Left cardiac atrium (tissue), 4 donors: ENCODE measurements at regions not wholly inside any gene's neighbourhood (a gene's known extent, or its start where the extent isn't known, plus 50 kb on each side); places are given as distances from the start of the nearest gene placed in this dataset.
A peak's percentile ranks its signal among the peaks of the same experiment; 100 is the strongest.
"Not testable (repeated sequence)": the region's sequence is repeated elsewhere in the genome, so short reads cannot be mapped to it uniquely, and the experiment has no call there.

ENCODE experiments used
- ATAC-seq, 2 donors: fragments of 200-7000 bp; cut with Tn5 transposase; one replicate each; pipeline ENCODE4 v1.9.1; 2020; ENCODE audit warnings: mild to moderate bottlenecking in 2 of 2, moderate library complexity in 2 of 2
- DNase-seq: peaks from one replicate; pipeline ENCODE4 v3.0.0-alpha.2; 2020
- intact Hi-C, 2 donors: fragments of 100-400 bp; cut with DNase I; formaldehyde crosslinking; loops; one replicate each; pipeline versions ENCODE4 v1.14.1 to v1.15.1; 2022 to 2023
- donor health status: DM: no; HTN: yes; CAD: no.
- donor health status: DM: no; HTN: yes; CAD: no; lungs with severe emphysema.
- donor health status: DM: yes; HTN: yes; CAD: no.
- donor health status: Dilated cardiomyopathy.

DNA sequence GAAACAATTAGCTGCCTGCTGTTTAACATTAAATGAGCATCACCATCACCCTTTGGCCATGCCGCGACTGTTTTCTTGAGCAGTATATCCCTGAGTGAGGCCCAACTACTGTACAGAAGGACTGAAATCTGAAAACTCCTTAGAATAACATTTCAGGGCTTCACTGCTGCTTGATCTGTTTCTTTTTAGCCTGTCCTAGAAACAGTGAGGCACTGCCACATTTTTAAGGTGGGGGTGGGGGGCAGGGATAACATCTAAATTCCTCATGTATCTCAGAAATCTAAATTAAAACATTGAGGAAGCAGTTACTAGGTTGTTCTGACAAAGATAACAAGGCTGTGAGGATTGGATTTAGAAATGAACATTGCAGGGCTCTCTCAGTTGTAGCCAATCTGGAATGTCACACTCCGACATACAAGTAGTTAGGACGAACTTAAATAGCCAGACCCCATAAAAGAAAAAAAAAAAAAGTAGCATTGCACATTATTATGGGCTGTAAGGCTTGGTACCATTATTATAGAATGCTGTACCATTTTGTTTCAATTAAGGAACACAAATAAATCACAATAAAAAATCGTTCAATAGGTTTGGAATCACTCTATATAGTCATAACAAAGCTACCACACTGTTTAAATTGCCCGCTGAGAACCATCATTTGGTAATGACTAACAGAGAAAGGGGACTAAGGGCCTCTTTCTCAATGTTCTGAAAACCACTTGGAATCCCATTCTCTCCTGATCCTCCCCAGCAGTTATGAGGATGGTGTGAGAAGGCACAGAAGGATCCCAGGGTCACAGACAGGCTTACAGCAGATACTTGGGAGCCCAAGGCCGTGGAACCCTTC, 256.1 kb downstream of the INHBA start:
- intact Hi-C loops, result no loop called here
- no peak for ATAC-seq
- no peak for DNase-seq

DNA sequence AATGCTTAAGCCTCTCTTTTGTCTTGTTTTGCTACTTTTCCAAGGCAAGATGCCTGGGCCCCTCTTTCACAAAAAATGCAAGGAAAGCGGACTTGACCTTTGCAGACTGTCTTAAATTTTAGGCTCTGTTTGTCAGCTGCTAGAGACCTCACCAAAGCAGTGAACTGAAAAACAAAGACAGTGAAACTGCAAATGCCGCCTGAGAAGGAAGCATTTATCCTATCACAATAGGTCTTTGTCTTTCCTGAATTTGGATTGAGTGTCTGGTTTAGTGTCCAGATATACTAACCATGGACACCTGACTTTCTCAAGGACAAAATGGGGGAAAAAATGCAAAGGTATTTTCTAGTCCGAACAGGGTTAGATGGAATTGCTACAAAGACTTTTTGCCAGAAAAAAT, 256.9 kb downstream of the INHBA start:
- intact Hi-C loops, result no loop called here
- ATAC-seq, result no peak
- DNase-seq, result no peak

DNA sequence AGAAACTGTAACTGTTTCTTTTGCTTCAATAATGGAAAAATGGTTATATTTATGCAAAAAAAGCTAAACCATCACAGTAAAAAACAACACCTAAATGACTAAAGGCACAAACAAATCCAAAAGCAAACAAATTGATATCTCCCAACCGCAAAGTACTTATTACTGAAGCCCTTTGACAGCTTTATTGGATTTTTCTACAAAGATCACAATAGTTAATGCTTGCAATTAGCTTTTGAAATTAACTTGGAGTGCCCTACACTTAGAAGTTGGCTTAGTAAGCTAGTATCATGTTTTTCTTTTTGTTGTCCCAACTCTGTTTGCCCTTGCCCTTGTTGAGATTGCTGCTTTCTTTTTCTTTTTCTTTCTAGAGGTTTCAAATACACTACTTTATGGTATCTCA, 257.5 kb downstream of the INHBA start:
- DNase-seq (no peak), ATAC-seq (no peak)
- intact Hi-C loops, result no loop called here

DNA sequence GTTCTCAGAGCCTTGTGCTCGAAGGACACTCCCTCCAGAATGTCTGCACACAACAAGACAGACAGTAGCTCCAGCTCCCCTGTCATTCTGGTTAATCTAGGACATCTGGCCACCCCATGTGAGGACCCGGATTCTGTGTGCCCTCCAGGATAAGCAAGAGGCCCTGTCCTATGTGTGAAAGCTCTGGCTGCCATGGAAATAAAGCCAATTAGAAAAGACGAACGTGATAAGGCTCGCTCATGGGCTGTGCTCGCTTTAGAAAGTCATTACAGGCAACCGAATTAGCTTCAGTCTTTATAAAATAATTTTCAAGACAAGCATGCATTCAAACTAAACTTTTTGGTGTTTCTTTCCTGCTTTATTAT, 263.4 kb downstream of the INHBA start:
- intact Hi-C loops, result no loop called here
- DNase-seq (no peak), ATAC-seq (no peak)

DNA sequence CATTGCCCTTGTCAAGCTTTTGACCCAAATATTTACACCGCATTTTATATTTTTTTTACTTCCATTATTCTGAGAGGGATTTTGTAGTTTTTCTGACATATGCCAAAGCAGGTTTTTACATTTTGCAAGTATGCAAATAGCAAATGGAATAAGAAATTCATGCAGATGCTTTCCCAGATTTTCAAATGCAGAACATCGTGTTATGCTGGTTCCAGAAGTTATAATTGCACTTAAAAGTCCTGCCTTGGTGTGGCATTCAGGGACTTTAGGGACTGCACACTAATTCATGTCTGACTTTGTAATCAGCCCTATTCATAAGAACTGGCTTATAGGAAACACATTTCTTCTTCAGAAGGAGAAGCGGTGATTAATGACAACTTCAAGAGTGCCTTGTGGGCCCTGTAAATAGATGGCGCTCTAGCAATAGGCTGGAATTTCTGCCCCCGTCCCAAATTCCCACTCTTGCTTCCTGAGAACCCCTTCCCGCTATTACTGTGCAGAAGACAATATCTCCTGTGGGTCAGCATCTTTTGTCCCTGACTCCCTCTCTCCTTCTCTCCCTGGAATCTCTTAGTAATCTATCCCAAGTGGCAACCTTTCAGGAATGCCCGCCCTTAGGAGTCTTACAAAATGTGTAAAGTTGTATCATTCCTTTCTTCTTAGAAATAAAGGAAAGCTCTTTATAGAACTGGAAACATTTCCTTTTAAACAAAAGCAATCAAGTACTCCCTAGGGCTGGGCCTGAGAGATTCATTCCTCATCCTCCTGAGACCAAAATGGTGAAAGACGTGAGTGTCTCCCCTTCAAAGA, 264.0 kb downstream of the INHBA start:
- no peak for ATAC-seq
- DNase-seq, result no peak

DNA sequence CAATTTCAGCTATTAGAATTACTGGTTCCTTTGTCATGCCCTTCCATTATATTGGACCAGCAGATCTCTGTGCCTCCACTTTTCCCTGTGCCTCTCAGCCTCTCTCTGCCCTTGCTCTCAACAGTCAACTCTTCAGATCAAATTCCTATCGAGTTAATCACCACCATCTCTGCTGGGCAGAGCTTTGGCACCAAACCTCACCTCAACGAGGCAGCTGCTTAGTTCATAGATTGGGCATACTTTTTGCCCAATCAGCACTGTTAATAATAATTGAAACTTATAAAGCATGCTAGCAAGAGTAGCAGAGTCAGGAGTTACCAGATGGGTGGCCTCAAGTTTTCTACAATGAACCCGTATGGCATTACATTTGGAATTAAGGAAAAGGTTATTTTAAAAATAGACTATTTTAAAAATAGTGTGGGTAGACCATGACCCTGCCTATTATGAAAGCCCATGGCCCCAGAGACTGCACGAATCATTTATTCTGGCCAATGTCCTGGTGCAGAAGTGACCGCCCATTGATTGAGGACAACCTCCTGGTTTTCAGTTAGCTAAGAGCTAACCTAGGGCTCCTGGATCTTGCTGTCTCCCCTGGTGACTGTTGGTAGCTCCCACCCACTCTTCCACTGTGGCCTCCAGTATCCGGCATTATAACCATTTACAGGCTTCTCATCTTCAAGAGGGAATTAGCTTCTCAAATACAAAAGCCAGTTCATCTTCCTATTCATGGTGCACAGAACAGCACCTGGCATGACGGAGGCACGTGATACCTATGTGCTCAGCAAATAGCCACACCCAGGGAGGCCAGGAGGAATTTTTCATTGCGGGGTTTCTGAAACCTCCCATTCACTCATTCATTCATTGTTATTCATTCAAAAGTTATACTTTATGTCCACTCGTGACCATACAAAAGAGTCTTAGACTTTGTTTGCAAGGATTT, 265.4 kb downstream of the INHBA start:
- no peak for DNase-seq
- intact Hi-C loops, result no loop called here
- ATAC-seq, result peak in 1 of 2 donors; percentile 83

More for the DNA sequence above, 264.0 kb downstream of the INHBA start:
- intact Hi-C loops, result no loop called here

DNA sequence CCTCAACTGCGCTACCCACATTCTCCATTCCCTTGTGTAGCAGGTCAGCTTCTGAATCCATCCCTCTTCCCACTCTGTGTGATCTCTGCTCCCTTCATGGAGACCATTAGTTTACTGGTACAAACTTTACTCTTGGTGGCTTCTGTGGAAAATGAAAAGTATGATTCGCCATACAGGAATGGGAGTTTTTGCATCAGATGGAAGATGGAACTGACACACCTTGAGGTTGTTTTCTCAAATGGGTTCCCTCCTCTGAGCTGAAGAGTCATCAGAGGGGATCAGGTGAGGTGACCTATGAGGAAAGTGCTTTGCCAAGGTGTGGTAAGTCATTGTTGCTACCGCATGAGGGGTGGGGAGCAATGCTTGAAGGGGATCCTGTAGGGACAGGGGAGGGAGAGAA, 266.8 kb downstream of the INHBA start:
- ATAC-seq, result no peak
- intact Hi-C loops, result no loop called here

DNA sequence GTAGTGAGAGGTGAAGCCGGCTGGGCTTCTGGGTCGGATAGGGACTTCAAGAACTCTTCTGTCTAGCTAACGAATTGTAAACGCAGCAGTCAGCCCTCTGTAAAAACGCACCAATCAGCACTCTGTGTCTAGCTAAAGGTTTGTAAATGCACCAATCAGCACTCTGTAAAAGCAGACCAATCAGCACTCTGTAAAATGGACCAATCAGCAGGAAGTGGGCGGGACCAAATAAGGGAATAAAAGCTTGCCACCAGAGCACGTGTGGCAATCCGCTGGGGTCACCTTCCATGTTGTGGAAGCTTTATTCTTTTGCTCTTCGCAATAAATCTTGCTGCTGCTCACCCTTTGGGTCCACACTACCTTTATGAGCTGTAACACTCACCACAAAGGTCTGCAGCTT, 267.9 kb downstream of the INHBA start:
- intact Hi-C loops, ATAC-seq, DNase-seq: not testable (repeated sequence)

More for the DNA sequence above, 266.8 kb downstream of the INHBA start:
- DNase-seq, result no peak

DNA sequence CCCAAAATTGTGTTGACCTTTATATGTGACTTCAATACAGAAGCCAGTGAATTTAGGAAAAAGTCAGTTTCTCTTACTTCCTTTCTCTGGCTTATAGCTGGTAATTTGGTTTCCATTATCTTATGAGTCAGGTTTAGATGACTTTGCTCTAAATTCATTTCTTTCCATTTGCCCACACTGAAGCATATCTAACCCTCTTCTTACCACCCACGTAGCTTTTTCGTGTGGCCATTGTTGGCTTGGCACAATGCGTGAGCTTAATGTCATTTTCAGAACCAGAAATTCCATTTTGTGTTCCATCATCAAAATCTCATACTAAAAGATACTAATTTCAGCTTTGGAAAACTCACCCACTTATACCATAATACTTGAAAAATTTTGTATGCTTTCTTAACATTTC, 271.2 kb downstream of the INHBA start:
- ATAC-seq, result no peak
- intact Hi-C loops, result no loop called here
- no peak for DNase-seq

DNA sequence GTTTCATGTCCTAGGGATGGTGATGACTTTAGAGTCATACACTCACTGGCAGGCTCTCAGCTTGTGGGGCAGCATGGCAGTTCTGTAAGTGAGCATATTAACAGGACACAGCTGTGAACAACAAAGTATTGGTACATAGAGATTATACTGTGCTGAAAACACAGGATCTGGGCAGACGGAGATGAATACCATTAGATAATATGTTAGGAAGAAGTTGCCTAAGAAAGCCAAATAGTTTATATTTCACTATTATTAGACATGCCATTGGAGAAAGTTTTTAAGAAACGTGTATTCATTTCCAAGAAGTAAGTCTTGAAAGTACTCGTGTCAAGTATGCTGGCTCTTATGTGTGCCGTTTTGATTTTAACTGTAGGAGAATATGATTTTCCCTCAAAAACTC, 274.5 kb downstream of the INHBA start:
- ATAC-seq (no peak), DNase-seq (no peak)
- intact Hi-C loops, result no loop called here

DNA sequence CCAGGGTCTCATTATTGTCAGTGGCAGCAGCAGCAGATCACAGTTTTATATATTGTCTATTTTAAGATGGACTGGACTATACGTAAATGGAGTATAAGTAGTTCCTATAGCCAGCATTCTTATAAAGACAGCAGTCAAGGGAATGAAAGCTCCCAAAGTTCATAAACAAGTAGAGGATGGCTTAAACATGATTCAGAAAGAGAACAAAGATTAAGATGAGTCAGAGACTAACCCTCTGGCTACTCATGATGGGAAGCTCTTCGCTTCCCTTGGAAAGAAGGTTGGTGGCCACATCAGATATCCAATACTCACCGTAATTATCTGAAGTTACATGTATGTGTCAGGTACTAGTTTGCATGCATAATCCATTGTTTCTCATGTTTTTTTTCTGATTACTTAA, 277.0 kb downstream of the INHBA start:
- ATAC-seq (no peak), DNase-seq (no peak)
- intact Hi-C loops, result no loop called here

DNA sequence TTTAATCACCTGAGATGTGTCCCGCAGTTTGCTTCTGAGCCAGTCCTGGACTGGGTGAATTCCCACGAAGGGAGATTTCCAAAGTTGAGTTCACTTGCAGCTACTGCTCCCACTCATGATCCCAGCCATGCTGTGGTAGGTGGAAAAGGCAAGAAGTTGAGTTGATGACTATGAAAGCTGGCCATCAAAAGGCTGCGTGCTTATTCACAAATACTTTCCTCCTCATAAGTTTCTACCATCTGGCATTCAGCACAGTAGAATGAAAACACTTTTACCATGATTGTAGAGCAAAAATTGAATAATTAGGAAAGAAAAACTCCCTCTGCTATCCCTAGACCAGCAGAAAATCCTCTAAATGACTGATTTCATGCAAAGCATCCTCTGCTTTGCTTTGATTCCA, 281.8 kb downstream of the INHBA start:
- DNase-seq (no peak), ATAC-seq (no peak)
- intact Hi-C loops, result no loop called here

DNA sequence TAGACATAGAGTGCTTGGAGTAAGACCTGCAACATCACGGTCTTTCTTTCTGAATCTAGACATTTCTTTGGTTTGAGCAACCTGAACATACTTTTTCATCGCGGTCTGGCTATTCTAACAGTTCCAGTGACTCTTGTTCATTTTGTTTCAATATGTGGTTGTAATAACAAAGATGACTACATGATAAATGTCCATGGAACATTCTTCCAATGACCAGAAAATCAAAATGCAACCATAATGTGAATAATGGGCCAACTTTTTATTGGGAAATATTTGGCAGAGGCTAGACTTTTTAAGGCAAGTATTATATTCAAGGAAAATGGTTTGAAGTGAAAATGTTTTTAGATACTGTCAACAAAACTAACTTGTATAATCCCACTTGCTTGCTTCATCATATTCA, 282.5 kb downstream of the INHBA start:
- ATAC-seq (no peak), DNase-seq (no peak)
- intact Hi-C loops, result no loop called here

DNA sequence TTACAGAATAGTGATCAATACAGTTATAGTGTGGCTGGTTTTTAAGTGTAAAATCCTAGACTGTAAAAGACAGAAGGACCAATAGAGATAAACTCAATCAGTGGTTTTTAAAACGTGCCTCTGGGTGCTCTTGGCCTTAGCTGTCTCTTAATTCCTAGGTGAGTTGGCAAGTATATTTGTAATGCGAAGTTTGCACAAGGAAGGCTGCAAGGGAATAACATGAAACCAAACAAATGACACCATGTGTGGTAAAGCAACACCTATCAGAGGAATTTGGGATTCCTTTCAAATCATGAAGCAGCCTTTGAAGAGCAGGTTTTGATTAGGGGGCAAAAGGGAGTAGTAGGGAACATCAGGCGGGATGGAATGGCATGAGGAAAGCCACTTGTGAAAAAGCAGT, 284.6 kb downstream of the INHBA start:
- DNase-seq, result no peak
- intact Hi-C loops, result no loop called here
- no peak for ATAC-seq

DNA sequence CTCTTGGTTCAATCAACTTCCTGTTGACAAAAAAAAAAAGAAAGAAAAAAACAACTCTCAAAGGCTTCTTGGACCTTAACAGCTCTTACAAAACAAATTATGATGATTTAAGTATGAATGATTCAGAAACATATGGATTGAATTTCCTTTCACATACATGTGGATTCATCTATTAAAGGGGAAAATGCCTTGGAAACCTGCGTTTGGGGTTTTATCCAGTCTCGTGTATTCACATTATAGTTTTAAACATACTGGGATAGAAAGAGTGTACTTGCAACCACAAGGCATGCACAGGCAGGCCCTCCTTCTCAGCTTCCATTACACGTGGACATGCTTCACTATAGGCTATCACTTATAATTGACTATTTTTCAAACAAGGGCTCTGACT, 286.7 kb downstream of the INHBA start:
- ATAC-seq, result no peak
- no peak for DNase-seq
- intact Hi-C loops, result no loop called here

DNA sequence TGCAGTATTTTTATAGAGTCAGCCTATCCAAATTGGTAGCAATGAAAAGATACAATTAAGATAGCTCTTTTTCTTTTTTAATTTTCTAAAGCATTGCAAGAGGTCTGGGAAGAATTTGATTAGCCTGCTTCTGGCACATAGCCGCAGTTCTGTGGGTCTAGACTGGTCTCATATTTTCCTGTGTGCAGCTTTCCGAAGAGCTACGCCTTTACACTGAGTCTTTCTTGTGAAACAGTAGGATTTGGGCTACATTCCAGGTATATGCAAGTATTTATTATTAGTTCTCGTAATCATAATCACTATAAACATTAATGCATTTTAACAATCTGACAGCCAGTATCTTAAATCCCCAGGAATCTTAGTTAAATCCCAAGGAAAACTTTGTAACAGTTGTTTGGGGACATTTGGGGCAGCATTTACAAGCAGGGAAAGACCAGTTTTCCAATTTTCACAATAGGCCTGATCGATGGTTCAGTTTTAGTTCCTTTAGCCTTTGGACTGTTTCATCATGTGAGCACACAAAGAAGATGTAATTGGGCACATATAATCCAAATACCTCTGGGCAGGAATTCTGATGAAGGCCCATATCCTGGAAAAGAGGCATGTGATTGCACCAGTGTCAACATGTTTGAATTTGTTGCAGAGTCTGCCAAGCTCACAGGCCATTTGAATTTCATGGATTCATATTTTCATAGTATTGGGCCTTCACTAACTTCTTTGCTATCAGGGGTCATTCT, 287.3 kb downstream of the INHBA start:
- ATAC-seq (no peak), DNase-seq (no peak)
- intact Hi-C loops, result no loop called here

DNA sequence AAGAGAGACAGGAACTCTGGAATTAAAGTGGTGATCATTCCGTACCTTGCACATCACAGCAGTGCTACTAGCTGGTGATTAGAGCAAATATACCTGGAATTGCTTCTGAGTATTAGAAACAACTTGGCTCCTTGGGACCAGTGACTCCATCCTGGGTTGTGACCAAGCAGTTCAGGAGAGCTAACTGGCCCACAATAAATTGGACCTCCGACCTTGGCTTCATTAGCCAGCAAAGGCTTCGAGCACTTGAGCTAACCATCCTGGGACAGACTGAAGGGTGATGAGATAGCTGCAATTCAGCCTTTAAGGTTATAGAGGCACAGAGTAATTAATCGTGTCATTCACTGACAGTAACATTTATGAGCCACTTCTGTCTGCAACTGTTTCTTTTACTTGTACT, 287.8 kb downstream of the INHBA start:
- intact Hi-C loops, result no loop called here
- no peak for DNase-seq
- ATAC-seq, result no peak

DNA sequence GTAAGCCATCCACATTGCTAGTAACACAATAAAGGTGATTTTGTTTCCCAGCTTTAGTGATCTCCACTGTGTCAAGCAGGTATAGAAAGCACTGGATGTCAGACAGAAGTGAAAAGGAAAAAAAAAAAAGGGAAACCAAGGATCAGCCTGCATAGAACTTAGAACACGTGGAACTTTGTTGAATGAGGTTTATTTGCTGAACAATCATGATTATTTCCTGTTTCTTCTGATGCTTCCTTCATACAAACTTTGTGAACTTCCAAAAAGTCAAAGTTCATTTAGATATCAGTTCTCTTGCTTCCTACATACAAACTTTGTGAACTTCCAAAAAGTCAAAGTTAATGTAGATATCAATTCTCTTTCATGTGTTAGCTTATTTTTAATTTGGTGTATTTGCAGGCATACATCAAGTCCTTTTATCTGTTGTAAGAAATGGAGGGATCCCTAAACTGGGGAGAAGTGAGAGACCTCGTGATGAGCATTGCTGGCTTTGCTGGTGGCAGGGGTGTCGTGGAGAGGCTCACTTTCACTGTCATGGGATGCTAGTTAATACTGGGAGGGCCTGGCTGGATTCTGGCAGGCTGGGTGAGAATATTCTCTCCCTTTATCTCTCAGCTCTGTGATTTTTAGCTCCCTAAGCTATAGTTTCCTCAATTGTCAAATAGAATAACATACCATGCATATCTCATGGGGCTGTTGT, 298.4 kb downstream of the INHBA start:
- no peak for ATAC-seq
- intact Hi-C loops, result no loop called here

More for the DNA sequence above, 298.4 kb downstream of the INHBA start:
- DNase-seq, result no peak
